SK-N-SH (cell line): ENCODE measurements at regions not wholly inside any gene's neighbourhood (a gene's known extent, or its start where the extent isn't known, plus 50 kb on each side); places are given as distances from the start of the nearest gene placed in this dataset.

Source experiments
- CTCF ChIA-PET: fragments of 300-600, 350-600 bp; formaldehyde crosslinking; extraction: SDS; loops from one replicate; lab custom pipeline; 2021; lab: Yijun Ruan, JAX
- POLR2A ChIA-PET: fragments of 350-600 bp; sonication (Branson Sonifier 250); formaldehyde crosslinking; extraction: SDS; loops from one replicate; lab custom pipeline; 2020; ENCODE audit warnings: antibody characterized with exemption, inconsistent platforms; lab: Yijun Ruan, JAX
- DNase-seq: peaks from one replicate; pipeline ENCODE4 v3.0.0; 2012
- H2AFZ ChIP-seq: fragments of 200-600 bp; sonication (generic); 2 replicates; pipeline ENCODE4 v1.8.1; 2016; ENCODE audit warnings: antibody characterized with exemption, mild to moderate bottlenecking, low read depth
- H3F3A ChIP-seq: fragments of 200-600 bp; sonication (generic); replicated peaks from 2 replicates; pipeline ENCODE3; 2016; ENCODE audit warnings: antibody characterized with exemption, mild to moderate bottlenecking; ENCODE audit not compliant: insufficient read depth
- H3K27ac ChIP-seq, 2 experiments: fragments of 200-500 bp in 1 of 2; fragments of 200-600 bp in 1 of 2; sonication (Bioruptor generic) in 1 of 2; sonication (generic), shearing (Covaris generic) in 1 of 2; 2 replicates each; pipeline versions ENCODE4 v1.5.1 to v1.6.1; 2014 to 2016; ENCODE audit warnings: low read depth in 2 of 2, inconsistent platforms in 1 of 2, low read length in 1 of 2, mild to moderate bottlenecking in 1 of 2, mixed read lengths in 1 of 2
- H3K27me3 ChIP-seq: fragments of 200-600 bp; sonication (generic), shearing (Covaris generic); 2 replicates; pipeline ENCODE4 v1.6.1; 2016; ENCODE audit warnings: mixed run types; ENCODE audit not compliant: insufficient read depth
- H3K36me3 ChIP-seq, 2 experiments: fragments of 200-500 bp in 1 of 2; fragments of 200-600 bp in 1 of 2; sonication (Bioruptor generic) in 1 of 2; sonication (generic) in 1 of 2; replicated peaks in 1 of 2; 2 replicates each; pipeline versions ENCODE3 to v1.5.1; 2014 to 2016; ENCODE audit warnings: low read length in 1 of 2, mild to moderate bottlenecking in 1 of 2; ENCODE audit not compliant: insufficient read depth in 2 of 2, control insufficient read depth in 1 of 2
- H3K4me1 ChIP-seq, 2 experiments: fragments of 200-500 bp in 1 of 2; fragments of 200-600 bp in 1 of 2; sonication (Bioruptor generic) in 1 of 2; sonication (generic), shearing (Covaris generic) in 1 of 2; 2 replicates each; pipeline versions ENCODE4 v1.5.1 to v1.6.1; 2014 to 2016; ENCODE audit warnings: low read depth in 1 of 2, low read length in 1 of 2, mixed run types in 1 of 2; ENCODE audit not compliant: insufficient read depth in 2 of 2, control insufficient read depth in 1 of 2
- H3K4me2 ChIP-seq: fragments of 200-600 bp; sonication (generic), shearing (Covaris generic); 2 replicates; pipeline ENCODE4 v1.6.1; 2017; ENCODE audit warnings: mixed run types
- H3K4me3 ChIP-seq, 2 experiments: fragments of 200-500 bp in 1 of 2; fragments of 200-600 bp in 1 of 2; sonication (Bioruptor generic) in 1 of 2; sonication (generic), shearing (Covaris generic) in 1 of 2; 2 replicates each; pipeline versions ENCODE4 v1.5.1 to v1.8.1; 2014 to 2016; ENCODE audit warnings: low read depth in 2 of 2, inconsistent platforms in 1 of 2, low read length in 1 of 2, mild to moderate bottlenecking in 1 of 2, mixed read lengths in 1 of 2, moderate library complexity in 1 of 2
- H3K79me2 ChIP-seq: fragments of 200-600 bp; sonication (generic); 2 replicates; pipeline ENCODE4 v1.8.1; 2017; ENCODE audit warnings: mild to moderate bottlenecking; ENCODE audit not compliant: insufficient read depth
- H3K9ac ChIP-seq: fragments of 200-600 bp; sonication (generic); 2 replicates; pipeline ENCODE4 v1.6.1; 2017; ENCODE audit warnings: mixed run types
- H3K9me2 ChIP-seq: fragments of 200-600 bp; sonication (generic); 2 replicates; pipeline ENCODE4 v1.6.1; 2017; ENCODE audit warnings: mixed run types
- H3K9me3 ChIP-seq: fragments of 200-600 bp; sonication (generic); 2 replicates; pipeline ENCODE4 v1.6.1; 2017; ENCODE audit warnings: mixed run types, mild to moderate bottlenecking, moderate library complexity
- H4K20me1 ChIP-seq: fragments of 200-600 bp; sonication (generic); 2 replicates; pipeline ENCODE4 v1.6.1; 2017; ENCODE audit warnings: mild to moderate bottlenecking, mixed run types; ENCODE audit not compliant: insufficient read depth
- CTCF ChIP-seq: fragments of 200-600 bp; sonication (generic); IDR thresholded peaks from 2 replicates; pipeline ENCODE4 v1.6.1; 2017; ENCODE audit warnings: antibody characterized with exemption, mild to moderate bottlenecking, moderate library complexity
- EP300 ChIP-seq, 2 experiments: IDR thresholded peaks; 2 replicates each; pipeline versions ENCODE4 v1.4.0 to v1.6.1; 2012; ENCODE audit warnings: borderline replicate concordance in 1 of 2, low read depth in 1 of 2, low read length in 1 of 2
- EZH2phosphoT487 ChIP-seq: fragments of 200-600 bp; sonication (generic); IDR thresholded peaks from 2 replicates; pipeline ENCODE4 v1.6.1; 2017; ENCODE audit warnings: low read depth, mixed run types, mild to moderate bottlenecking, antibody characterized with exemption, moderate library complexity, borderline replicate concordance
- GATA2 ChIP-seq: sonication (generic); formaldehyde crosslinking; IDR thresholded peaks from 2 replicates; pipeline ENCODE4 v1.5.0; 2020; ENCODE audit warnings: mild to moderate bottlenecking, missing genetic modification reagents
- IRF3 ChIP-seq: fragments of 150-350 bp; IDR thresholded peaks from 2 replicates; pipeline ENCODE4 v1.6.1; 2016; ENCODE audit warnings: mild to moderate bottlenecking, low read depth, low read length
- JUND ChIP-seq: IDR thresholded peaks from 2 replicates; pipeline ENCODE4 v1.4.0; 2012
- MAX ChIP-seq: IDR thresholded peaks from 2 replicates; pipeline ENCODE4 v1.4.0; 2012; ENCODE audit warnings: low read depth
- NFIC ChIP-seq: IDR thresholded peaks from 2 replicates; pipeline ENCODE4 v1.4.0; 2012; ENCODE audit warnings: borderline replicate concordance
- POLR2AphosphoS5 ChIP-seq: IDR thresholded peaks from 2 replicates; pipeline ENCODE4 v1.6.1; 2012; ENCODE audit warnings: low read depth, low read length
- RFX5 ChIP-seq: IDR thresholded peaks from 2 replicates; pipeline ENCODE4 v1.6.1; 2012; ENCODE audit warnings: mild to moderate bottlenecking, improper control_type of control experiment, low read length
- WGBS: methylation state at CpG from one replicate; pipeline ENCODE4 v1.1.6; 2017; ENCODE audit warnings: low lambda C conversion rate; 5-methylcytosine and 5-hydroxymethylcytosine counted together

GRCh38 chr20:52332230-52332629, 140.7 kb upstream of the ZFP64 start:
- Histone ChIP-seq H3K4me3 (no peak overlapping the region), H3K9me2 (no peaks in the 10 kb centered on the region), H3K4me2 (no peak overlapping the region), H3K27me3 (no peaks in the 10 kb centered on the region), H4K20me1 (no peaks in the 10 kb centered on the region), H3K9ac (no peak overlapping the region), H3K27ac (no peak overlapping the region), H3K9me3 (no peaks in the 10 kb centered on the region), H3K79me2 (no peaks in the 10 kb centered on the region), H3F3A (no peaks in the 10 kb centered on the region), H2AFZ (no peak overlapping the region), H3K36me3 (no peaks in the 10 kb centered on the region), H3K4me1 (no peaks in the 10 kb centered on the region)
- ChIA-PET CTCF (interaction anchor here (3.4 kb wide), 1 partner anchor 20 kb away, joined by 14 read pairs; no protein-coding TSS in a partner anchor), POLR2A (no interaction called here)
- WGBS = 71% methylated on average over 1 of the region's 1 CpG
- DNase-seq = no peak
- TF ChIP-seq EZH2phosphoT487 (no peak), CTCF (no peak), MAX (no peak), GATA2 (CRISPR knock-in tag) (no peak)

GRCh38 chr20:52331655-52332054, 140.1 kb upstream of the ZFP64 start:
- no peaks in the 10 kb centered on the region for H3K79me2 ChIP-seq
- no peaks in the 10 kb centered on the region for H4K20me1 ChIP-seq
- H3K27ac ChIP-seq = no peak overlapping the region
- H3K4me2 ChIP-seq = no peak overlapping the region
- H2AFZ ChIP-seq = no peak overlapping the region
- no peaks in the 10 kb centered on the region for H3K27me3 ChIP-seq
- CTCF ChIA-PET = no interaction called here
- H3K9ac ChIP-seq = no peak overlapping the region
- H3K36me3 ChIP-seq = no peaks in the 10 kb centered on the region
- no peaks in the 10 kb centered on the region for H3F3A ChIP-seq
- POLR2A ChIA-PET = no interaction called here
- no peaks in the 10 kb centered on the region for H3K9me3 ChIP-seq
- no peaks in the 10 kb centered on the region for H3K9me2 ChIP-seq
- no peak overlapping the region for H3K4me3 ChIP-seq
- no peak for TF ChIP-seq RFX5
- no peak for TF ChIP-seq IRF3
- TF ChIP-seq EP300 (IDR thresholded peaks at IDR 0.05; ENCODE audit: borderline replicate concordance in 1 of 2, low read depth in 1 of 2, low read length in 1 of 2) = no peak
- no peak for TF ChIP-seq POLR2AphosphoS5
- TF ChIP-seq NFIC = no peak
- no peak for TF ChIP-seq JUND
- TF ChIP-seq, all 33 proteins: peak for 0
- no peak for DNase-seq
- 34% methylated on average over 2 of the region's 2 CpGs for WGBS
- no peaks in the 10 kb centered on the region for H3K4me1 ChIP-seq
